ENCODE measurements at regions not wholly inside any gene's neighbourhood (a gene's known extent, or its start where the extent isn't known, plus 50 kb on each side); places are given as distances from the start of the nearest gene placed in this dataset.

- Mint-ChIP-seq H3K4me3 (no peak overlapping the region), H3K27me3 (peaks cover 22% of the 10 kb centered on the region)
- POLR2A ChIA-PET = no interaction called here
Observed at GRCh38 chr5:1727571-1727970, 72.1 kb downstream of the MRPL36 start.

GRCh38 chr5:1726956-1727355, 72.7 kb downstream of the MRPL36 start:
- H3K4me2 ChIP-seq (replicated peaks; ENCODE audit: low read depth, low read length, poor library complexity, severe bottlenecking) = no peak overlapping the region
- peaks cover 0 to 12% (median 0%) of the 10 kb centered on the region in 4 experiments for H3K27me3 ChIP-seq (replicated peaks in 1 of 4; ENCODE audit: control extremely low read depth in 1 of 4, control insufficient read depth in 3 of 4, insufficient read depth in 4 of 4, low read length in 3 of 4)
- Mint-ChIP-seq H3K9me3 (ENCODE audit: insufficient read depth) (no peaks in the 10 kb centered on the region), H3K4me1 (no peaks in the 10 kb centered on the region), H3K4me3 (no peak overlapping the region), H3K27ac (no peak overlapping the region), H3K27me3 (peaks cover 22% of the 10 kb centered on the region)
- no peaks in the 10 kb centered on the region for H3K36me3 ChIP-seq (replicated peaks in 1 of 2; ENCODE audit: control extremely low read depth in 1 of 2, control insufficient read depth in 1 of 2, extremely low read depth in 1 of 2, insufficient read depth in 2 of 2, low read length in 1 of 2)
- no peak overlapping the region for H3K4me3 ChIP-seq (ENCODE audit: control extremely low read depth in 1 of 5, extremely low read depth in 1 of 5, insufficient read depth in 1 of 5, low read depth in 2 of 5, low read length in 4 of 5)
- H3K9me3 ChIP-seq (ENCODE audit: control extremely low read depth in 1 of 3, control insufficient read depth in 2 of 3, insufficient read depth in 1 of 3, low read length in 2 of 3) = peaks cover 0 to 3% (median 0%) of the 10 kb centered on the region in 3 donors
- no peak overlapping the region for H3K9ac ChIP-seq (ENCODE audit: low read length)
- intact Hi-C loops (cut with micrococcal nuclease) = no loop called here
- DNase-seq (no peak), ATAC-seq (ENCODE audit: low read depth) (no peak)
- TF ChIP-seq EZH2 (IDR thresholded peaks at IDR 0.05; ENCODE audit: borderline replicate concordance, insufficient read depth, low read depth, low read length, poor library complexity, severe bottlenecking) (no peak), CTCF (IDR thresholded peaks at IDR 0.05) (no peak)
- no peaks in the 10 kb centered on the region for H3K79me2 ChIP-seq (ENCODE audit: control insufficient read depth, insufficient read depth, low read length)
- no peak overlapping the region for H3K27ac ChIP-seq (ENCODE audit: low read length in 2 of 2)
- no peak overlapping the region for H2AFZ ChIP-seq (ENCODE audit: insufficient read depth, low read depth, low read length, poor library complexity, severe bottlenecking)
- H3K4me1 ChIP-seq (ENCODE audit: control insufficient read depth in 2 of 2, insufficient read depth in 2 of 2, low read length in 2 of 2) = no peaks in the 10 kb centered on the region
- POLR2A ChIA-PET = no interaction called here
- WGBS (ENCODE audit: insufficient coverage) = 91% methylated on average over 10 of the region's 11 CpGs
- no peaks in the 10 kb centered on the region for H4K20me1 ChIP-seq (ENCODE audit: control insufficient read depth, insufficient read depth, low read length, poor library complexity, severe bottlenecking)
- CTCF ChIA-PET = no interaction called here

More at GRCh38 chr5:1727571-1727970, 72.1 kb downstream of the MRPL36 start:
- Histone ChIP-seq H3K4me1 (ENCODE audit: control insufficient read depth in 2 of 2, insufficient read depth in 2 of 2, low read length in 2 of 2) (no peaks in the 10 kb centered on the region), H3K4me3 (ENCODE audit: control extremely low read depth in 1 of 5, extremely low read depth in 1 of 5, insufficient read depth in 1 of 5, low read depth in 2 of 5, low read length in 4 of 5) (no peak overlapping the region), H3K36me3 (replicated peaks in 1 of 2; ENCODE audit: control extremely low read depth in 1 of 2, control insufficient read depth in 1 of 2, extremely low read depth in 1 of 2, insufficient read depth in 2 of 2, low read length in 1 of 2) (no peaks in the 10 kb centered on the region), H3K79me2 (ENCODE audit: control insufficient read depth, insufficient read depth, low read length) (no peaks in the 10 kb centered on the region), H3K27ac (ENCODE audit: low read length in 2 of 2) (no peak overlapping the region), H3K9ac (ENCODE audit: low read length) (no peak overlapping the region), H3K27me3 (replicated peaks in 1 of 4; ENCODE audit: control extremely low read depth in 1 of 4, control insufficient read depth in 3 of 4, insufficient read depth in 4 of 4, low read length in 3 of 4) (peaks cover 0 to 12% (median 0%) of the 10 kb centered on the region in 4 experiments), H3K9me3 (ENCODE audit: control extremely low read depth in 1 of 3, control insufficient read depth in 2 of 3, insufficient read depth in 1 of 3, low read length in 2 of 3) (peaks cover 0 to 3% (median 0%) of the 10 kb centered on the region in 3 donors), H2AFZ (ENCODE audit: insufficient read depth, low read depth, low read length, poor library complexity, severe bottlenecking) (no peak overlapping the region), H4K20me1 (ENCODE audit: control insufficient read depth, insufficient read depth, low read length, poor library complexity, severe bottlenecking) (no peaks in the 10 kb centered on the region), H3K4me2 (replicated peaks; ENCODE audit: low read depth, low read length, poor library complexity, severe bottlenecking) (no peak overlapping the region)
- Mint-ChIP-seq H3K4me1 (no peaks in the 10 kb centered on the region), H3K27ac (no peak overlapping the region), H3K9me3 (ENCODE audit: insufficient read depth) (no peaks in the 10 kb centered on the region)
- no peak for TF ChIP-seq CTCF (IDR thresholded peaks at IDR 0.05)
- no peak for TF ChIP-seq EZH2 (IDR thresholded peaks at IDR 0.05; ENCODE audit: borderline replicate concordance, insufficient read depth, low read depth, low read length, poor library complexity, severe bottlenecking)
- intact Hi-C loops (cut with micrococcal nuclease) = no loop called here
- WGBS (ENCODE audit: insufficient coverage) = 88% methylated on average over 19 of the region's 19 CpGs
- ATAC-seq (ENCODE audit: low read depth) = no peak
- no peak for DNase-seq
- CTCF ChIA-PET = no interaction called here
